CD4-positive, alpha-beta T cell treated with Interleukin-15 for 1 hour (primary cell): ENCODE measurements at regions not wholly inside any gene's neighbourhood (a gene's known extent, or its start where the extent isn't known, plus 50 kb on each side); places are given as distances from the start of the nearest gene placed in this dataset.
"Not testable (repeated sequence)": the region's sequence is repeated elsewhere in the genome, so short reads cannot be mapped to it uniquely, and the experiment has no call there.

Experiments
- DNase-seq: peaks from one replicate; pipeline ENCODE4 v3.0.0-alpha.2; 2020

GRCh38 chr2:13474538-13474937 lies 757.8 kb downstream of the TRIB2 start:
- DNase-seq, result no peak

DNA sequence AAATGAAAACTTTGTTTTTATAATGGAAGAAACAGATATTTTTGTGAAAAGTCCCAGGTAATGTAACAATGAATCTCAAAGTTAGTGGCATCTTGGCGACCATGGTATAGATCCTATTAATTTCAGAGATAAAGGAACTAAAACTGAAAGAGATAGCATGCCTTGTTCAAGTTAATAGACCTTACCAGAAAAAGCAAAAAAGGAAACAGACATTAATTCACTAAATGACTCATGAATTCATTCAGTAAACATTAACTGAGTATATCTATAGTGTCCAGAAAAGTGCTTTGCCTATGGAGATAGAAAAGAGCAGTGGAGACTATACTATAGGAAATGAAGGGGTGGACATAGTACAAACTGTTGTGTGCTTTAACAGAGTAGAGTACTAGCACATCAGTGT lies 763.3 kb downstream of the TRIB2 start:
- DNase-seq, result no peak

DNA sequence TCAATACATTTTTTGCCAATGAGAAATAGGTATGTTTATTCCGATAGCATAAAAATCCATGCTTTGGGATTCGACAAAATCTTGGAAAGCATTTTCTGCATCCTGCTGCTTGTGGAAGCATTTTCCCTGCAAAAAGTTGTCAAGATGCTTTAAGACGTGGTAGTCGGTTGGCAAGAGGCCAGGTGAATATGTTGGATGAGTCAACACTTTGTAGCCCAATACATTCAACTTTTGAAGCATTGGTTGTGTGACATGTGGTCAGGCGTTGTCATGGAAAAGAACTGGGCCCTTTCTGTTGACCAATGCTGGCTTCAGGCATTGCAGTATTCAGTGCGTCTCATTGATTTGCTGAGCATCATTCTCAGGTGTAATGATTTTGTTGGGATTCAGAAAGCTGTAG lies 764.5 kb downstream of the TRIB2 start:
- DNase-seq, result no peak

- DNase-seq, result no peak
Measured at GRCh38 chr2:13485256-13485655, 768.5 kb downstream of the TRIB2 start.

DNA sequence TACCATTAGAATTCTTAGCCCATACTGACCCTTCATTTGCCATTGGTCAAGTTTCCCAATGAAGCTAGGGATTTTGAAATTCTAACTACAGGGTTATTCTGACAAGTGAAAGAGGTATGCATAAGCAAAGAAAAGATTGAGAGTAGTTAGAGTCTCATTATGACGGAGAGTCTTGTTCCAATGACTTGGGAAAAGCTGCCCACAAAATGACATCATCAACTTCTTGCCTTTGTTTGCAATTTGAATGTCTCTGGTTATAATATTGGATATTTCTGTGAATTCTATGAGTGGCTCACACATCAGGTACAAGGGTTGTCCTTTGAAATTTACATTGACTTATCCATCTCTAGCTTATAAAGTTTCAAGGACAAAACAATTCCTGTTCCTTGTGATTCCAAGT lies 772.2 kb downstream of the TRIB2 start:
- no peak for DNase-seq

GRCh38 chr2:13492262-13492661 lies 775.5 kb downstream of the TRIB2 start:
- DNase-seq, result no peak

DNA sequence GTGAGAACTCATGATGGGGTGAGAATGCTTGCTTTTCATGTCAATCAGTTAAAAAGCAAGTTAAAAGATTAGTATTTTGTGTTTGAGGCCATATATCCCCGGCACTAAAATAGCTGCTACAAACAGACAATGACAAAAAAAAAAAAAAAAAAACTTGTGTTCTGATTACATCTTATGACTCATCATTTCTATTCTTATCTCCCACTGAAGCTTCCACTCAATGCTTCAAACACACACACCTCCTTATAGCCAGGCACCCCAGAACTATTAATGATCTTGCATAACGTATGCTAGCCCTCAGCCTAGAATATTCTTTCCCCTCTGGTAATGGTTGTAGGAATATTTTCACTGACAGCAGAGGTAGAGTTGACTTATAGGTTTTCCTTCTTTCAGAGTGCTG lies 778.3 kb downstream of the TRIB2 start:
- DNase-seq, result no peak

GRCh38 chr2:13504808-13505207 lies 788.1 kb downstream of the TRIB2 start:
- DNase-seq, result no peak

GRCh38 chr2:13508671-13509070 lies 791.9 kb downstream of the TRIB2 start:
- DNase-seq, result no peak

- DNase-seq, result no peak
Measured at GRCh38 chr2:13515254-13515653, 798.5 kb downstream of the TRIB2 start.

GRCh38 chr2:13522096-13522495 lies 805.4 kb downstream of the TRIB2 start:
- DNase-seq, result no peak

DNA sequence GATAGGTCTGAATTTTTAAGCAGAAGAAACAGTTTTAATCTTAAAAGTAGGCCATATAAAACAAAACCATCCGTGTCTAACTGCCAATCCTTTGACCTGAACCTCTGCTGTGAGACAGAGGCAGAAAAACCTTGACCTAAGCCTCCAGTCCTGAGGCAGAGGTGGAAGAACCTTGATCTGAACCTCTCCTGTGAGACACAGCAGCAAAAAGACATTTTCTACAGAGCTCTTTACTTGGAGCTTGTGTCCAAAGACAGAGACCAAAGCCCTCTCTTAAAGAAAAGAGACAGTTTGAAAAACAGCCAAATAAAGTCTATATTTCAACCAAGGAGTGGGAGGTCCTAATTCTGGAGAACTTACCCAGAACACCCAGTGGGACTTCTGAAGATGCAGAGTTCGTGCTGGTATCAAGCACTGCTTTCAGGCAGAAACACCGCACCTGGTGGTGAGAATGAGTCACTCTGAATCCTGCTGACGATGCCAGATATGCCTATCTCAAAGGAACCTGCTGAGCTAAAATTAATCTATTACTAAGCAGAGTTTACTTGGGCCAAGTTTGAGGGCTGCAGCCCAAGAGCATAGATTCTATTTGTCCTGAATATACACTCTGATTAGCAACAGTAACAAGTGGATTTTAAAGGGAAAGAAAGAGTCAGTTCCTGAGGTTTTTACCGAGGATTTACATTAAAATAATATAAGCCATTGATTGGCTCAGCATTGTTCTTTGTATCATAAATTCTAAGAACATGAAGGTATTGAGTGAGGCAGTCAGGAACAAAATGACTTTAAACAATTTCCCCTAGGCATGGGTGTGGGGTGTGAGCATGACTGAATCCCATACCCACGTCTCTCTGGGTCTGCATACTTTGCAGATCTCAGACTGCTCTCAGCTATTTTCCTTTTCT lies 806.4 kb downstream of the TRIB2 start:
- no peak for DNase-seq

- no peak for DNase-seq
Measured at GRCh38 chr2:13524492-13524891, 807.8 kb downstream of the TRIB2 start.

DNA sequence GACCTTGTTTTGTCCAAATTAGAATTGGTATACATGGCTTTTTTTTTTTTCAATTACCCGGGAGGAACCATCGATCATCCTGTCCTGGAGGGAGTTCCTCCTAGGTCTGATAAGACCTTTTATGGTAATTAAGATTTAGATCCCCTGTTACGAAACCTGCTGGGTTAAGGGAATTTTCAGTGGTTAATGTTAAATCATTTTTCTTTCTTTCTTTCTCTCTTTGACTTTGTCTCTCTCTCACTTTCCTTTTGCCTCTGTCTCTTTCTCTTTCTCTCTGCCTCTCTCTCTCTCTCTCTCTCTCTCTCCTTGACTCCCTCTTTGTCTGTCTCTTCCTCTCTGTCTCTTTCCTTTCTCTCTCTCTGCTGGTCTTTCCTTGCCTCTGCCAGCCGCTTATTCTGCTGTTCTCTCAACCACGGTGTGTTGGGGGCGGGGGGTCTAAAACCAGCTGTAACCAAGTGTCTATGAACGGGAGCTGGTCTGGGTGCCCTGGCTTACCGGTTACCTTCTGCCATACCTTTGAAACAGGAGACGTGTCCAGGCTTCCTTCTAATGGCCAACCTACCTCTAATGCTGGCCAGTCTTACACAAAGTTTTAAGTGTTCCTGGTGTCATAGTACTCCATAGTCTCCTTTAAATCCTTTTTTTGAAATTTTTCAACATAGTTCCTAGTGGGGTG lies 815.1 kb downstream of the TRIB2 start:
- not testable (repeated sequence) for DNase-seq

GRCh38 chr2:13532781-13533523 lies 816.2 kb downstream of the TRIB2 start:
- not testable (repeated sequence) for DNase-seq

- DNase-seq, result no peak
Measured at GRCh38 chr2:13533524-13533922, 816.8 kb downstream of the TRIB2 start.

DNA sequence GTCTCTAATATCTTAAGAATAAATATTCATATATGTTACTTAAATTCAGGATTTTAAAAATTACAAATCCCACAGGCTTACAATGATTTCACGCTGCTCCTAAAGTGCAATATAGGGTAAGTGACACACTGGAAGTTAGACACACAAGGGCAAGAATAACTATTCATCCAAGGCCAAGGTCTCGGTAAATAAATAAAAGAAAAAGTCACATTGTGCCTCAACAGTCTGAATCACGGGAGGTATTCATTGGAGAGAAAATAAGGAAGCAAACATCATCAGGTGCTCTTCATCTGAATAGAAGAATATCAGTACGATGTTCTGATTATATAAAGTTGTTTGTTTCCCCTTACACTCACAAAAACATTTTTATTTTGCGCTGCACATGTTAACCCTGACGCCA lies 820.2 kb downstream of the TRIB2 start:
- DNase-seq, result no peak

GRCh38 chr2:13537771-13538349 lies 821.1 kb downstream of the TRIB2 start:
- no peak for DNase-seq

DNA sequence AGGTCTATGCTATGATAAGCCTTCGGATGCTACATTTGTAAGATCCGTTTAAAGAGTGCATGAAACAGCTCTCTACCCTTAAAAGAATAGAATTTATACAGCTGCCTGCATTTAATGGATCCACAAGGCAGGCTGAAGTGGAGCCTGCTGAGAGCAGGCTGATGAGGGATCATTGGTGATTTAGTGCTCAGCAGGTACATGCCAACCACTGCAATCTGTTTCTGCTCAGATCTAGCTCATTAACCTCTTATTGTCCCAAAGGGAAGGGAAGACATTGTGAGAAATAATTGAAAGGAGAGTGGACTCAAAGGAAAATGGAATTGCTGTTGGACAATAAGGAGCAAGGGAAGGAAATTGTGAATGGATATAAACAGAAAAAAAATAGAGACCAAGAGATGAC lies 822.6 kb downstream of the TRIB2 start:
- no peak for DNase-seq

- DNase-seq, result no peak
Measured at GRCh38 chr2:13542061-13542460, 825.3 kb downstream of the TRIB2 start.

- DNase-seq, result no peak
Measured at GRCh38 chr2:13542642-13543041, 825.9 kb downstream of the TRIB2 start.

DNA sequence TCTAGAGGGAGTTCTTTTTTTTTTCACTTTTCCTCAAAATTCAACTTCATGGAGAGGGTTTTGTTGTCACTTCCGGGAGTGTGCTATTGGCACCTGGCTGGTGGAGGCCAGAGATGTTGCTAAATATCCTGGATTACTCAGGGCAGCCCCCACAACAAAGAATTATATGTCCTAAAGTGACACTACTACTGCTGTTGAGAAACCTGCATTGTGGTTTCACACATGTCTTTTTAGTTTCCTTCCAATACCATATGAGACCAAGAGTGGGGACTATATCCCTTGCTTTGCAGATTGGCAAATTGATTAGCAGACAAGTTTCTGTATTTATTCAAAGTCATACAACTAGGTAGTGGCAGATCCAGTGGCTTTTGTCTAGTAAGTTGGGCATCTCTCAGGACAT lies 826.8 kb downstream of the TRIB2 start:
- no peak for DNase-seq

GRCh38 chr2:13545320-13545719 lies 828.6 kb downstream of the TRIB2 start:
- DNase-seq, result no peak
